ENCODE measurements at regions not wholly inside any gene's neighbourhood (a gene's known extent, or its start where the extent isn't known, plus 50 kb on each side); places are given as distances from the start of the nearest gene placed in this dataset.
"Not testable (repeated sequence)": the region's sequence is repeated elsewhere in the genome, so short reads cannot be mapped to it uniquely, and the experiment has no call there.

DNA sequence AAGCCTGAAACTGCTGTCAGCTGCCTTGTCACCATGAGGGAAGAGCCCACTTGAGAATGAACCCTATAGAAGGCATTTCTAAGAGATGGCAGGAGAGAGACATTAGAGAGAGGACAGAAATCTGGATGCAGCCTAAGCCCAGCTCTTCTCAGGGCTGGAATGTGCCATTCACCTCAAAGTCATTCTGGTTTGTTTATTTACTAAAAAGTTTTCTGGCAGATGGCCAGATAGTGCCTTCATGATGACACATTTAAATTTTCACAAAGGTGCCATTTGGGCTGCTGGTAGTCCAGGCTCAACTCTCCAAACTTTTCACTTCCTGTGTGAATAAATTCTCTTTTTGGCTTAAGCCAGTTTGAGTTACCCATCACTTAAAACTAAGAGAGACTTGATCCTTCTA lies 144.6 kb upstream of the ZNF366 start:
- no peak for DNase-seq (ENCODE audit: low read depth in 3 of 3)

DNA sequence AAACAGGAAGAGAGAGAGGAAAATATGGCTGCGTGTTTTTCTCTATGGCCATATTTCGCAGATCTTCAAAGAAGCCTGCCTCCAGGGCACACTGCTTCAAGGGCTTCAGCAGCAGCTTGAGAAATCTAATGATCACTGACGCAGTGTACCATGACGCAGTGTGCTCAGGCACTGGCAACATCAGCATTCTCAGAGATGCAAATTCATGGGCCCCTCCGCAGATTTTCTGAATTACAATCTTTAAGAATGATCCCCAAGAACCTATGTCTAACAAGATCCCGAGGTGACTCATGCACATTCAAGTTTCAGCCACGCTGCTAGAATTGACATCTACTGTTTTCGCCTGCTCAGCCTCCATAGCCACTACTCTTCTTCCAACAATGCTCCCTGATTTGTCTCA lies 143.9 kb upstream of the ZNF366 start:
- DNase-seq (ENCODE audit: low read depth in 3 of 3), result no peak

DNA sequence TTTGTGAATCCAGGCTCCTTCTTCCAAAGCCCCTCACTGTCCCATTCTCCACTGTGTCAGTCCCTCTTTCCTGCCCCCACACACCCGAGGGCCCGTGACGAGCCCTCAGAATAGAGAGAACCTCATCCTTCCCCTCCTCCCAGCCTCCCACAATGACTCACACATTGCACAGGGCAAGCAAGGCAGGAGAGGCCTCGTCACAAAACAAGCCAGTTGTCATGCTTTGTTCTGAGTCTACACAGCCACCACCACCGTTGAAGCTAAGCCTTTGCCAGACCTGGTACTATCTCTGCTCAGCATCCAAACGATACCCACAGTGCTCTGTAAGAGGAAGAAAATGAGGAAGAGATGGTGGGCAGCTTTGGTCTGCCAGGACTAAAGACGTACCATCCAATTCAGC lies 142.2 kb upstream of the ZNF366 start:
- DNase-seq (ENCODE audit: low read depth in 3 of 3), result no peak

DNA sequence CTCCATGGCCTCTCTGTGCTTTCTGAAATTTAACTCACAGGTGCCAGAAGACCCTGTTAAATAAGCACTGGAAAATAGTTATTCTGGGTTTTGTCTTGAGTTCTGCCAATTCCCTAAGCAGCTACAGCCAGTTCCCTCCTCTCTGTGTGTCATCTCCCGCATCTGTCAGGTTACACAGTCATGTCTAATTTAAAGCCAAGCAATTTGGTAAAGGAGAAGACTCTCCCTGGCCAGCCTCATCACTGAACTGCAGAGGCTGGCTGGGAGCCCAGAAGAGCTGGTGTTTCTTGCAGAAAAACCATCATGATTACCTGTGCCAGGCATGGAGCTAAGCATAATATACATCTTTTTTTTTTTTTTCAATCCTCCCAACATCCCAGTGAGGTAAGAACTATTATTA lies 141.3 kb upstream of the ZNF366 start:
- DNase-seq (ENCODE audit: low read depth in 3 of 3), result no peak

DNA sequence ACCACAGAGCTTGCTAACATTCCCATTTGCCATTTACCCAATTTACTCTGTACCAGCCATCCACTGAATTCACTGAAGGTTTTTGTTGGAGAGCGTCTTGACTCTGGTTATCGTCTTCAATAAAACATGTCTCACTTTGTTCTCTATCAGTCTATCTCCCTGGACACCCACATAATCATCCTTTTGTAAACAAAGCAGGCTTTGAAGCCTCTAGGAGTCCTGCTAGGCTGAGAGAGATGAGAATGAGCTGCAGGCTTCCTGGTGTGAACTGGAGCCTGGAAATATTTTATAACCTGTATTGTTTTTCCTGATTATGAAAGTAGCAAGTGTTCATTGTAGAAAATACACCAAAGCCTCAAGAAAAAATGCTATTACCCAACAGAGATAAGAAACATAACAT lies 140.6 kb upstream of the ZNF366 start:
- no peak for DNase-seq (ENCODE audit: low read depth in 3 of 3)

DNA sequence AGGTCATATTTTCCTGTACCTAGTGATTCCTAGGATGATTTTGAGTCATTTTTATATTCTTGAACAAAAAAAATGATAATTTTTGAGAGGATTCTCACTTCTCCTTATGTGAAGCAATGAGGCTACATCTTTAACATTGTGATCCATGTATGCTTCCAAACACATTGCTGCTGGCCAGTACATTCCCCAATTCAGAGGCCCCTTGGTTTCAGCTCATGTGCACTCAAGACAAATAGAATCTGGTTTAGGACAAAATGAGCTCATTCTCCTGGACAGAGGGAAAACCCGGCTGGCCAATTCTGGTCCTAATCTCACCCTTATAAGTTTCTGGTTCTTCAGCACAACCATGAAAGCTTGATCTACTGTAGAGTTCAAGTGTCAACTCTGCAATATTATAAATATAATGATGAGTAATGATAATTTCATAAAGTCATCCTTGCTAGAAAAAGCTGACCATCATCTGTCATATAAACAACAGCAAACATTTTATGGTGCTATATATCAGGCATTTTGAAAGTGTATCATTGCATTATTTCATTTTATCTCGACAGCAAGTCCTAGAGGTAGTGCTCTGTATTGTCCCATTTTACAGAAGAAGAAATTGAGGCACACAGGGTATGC lies 139.1 kb upstream of the ZNF366 start:
- DNase-seq (ENCODE audit: low read depth in 3 of 3), result no peak

DNA sequence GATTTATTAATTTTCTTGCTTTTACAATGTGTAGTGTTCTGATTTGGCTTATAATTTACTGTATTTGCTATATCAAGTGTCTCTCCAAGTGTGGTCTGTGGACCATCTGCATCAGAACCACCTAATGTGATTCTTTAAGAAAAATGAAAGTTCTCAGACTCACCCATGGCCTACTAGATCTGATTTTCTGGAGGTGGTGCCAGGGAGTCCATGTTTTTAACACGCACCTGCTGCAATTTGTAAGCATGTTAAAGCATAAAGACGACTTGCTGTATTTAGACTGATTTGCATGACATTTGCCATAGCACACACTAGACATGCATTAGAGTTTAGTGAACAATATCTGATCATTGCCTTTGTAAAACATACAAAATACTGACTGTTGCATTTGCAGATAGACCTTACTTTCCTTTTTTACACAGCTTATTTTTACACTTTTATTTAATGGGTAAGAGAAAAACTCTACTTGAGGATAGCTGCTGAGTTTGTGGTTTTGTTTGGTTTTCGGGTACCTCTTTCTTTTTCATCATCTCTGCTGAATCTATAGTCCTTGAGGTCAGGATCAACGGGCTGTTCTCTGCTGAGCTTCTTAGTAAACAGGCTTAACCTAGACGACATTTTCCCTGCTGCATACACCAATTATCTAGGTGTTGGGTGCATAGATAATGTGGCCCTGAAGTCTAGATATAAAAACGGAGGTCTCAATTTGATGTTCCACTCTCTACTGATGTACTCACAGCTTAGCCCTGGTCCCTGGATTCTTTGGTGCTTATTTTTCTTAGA lies 138.0 kb upstream of the ZNF366 start:
- no peak for DNase-seq (ENCODE audit: low read depth in 3 of 3)

DNA sequence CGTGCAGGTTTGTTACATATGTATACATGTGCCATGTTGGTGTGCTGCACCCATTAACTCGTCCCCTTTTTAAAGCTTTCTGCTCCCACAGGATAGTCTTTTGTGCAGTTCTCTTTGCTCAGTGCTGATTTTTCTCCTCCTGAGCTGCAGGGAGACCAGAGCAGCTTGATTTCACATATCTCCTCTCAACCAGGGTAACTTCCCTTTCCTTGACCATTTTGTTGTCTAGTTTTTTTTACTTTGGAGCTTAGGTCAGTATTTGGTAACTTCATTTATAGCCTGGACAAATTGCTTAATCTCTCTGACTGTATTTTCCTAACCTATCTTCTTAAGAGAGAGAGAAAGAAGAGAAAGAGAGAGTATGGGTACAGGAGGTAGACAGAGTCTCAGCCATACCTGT lies 137.1 kb upstream of the ZNF366 start:
- DNase-seq (ENCODE audit: low read depth in 3 of 3), result no peak

DNA sequence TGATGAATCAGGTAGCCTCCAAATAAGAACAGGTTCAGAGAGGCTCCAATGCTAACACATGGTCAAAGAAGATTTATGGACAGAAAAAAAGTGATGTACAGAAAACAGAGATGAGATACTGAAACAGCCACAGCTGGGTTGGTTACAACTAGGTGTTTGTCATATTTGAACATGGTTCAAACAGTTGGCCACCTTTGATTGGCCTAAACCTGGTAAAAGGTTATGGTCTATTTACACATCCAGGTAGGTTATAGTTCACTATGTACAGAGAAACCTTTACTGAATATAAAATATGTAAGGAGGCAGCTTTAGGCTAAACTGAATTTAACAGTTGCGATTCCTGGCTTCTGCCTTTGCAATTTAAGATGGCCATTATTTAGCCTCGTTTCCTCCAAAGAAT lies 134.0 kb upstream of the ZNF366 start:
- no peak for DNase-seq (ENCODE audit: low read depth in 3 of 3)

DNA sequence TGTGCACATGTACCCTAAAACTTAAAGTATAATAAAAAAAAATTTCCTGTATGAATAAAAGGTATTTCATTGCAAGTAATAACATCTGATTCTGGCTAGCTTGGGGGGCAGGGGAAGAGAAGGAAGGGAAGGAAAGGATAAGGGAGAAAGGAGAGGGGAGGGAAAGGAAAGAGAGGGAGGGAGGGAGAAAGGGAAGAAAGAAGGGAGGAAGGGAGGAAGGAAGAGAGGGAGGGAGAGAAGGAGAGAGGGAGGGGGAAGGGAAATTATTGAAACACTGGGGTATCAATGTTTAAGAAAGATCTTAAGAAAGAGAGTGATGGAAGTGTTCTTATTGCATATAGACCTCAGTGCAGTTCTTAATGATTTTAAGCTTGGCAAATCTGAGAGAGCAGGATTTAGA lies 129.8 kb upstream of the ZNF366 start:
- DNase-seq (ENCODE audit: low read depth in 3 of 3), result no peak

DNA sequence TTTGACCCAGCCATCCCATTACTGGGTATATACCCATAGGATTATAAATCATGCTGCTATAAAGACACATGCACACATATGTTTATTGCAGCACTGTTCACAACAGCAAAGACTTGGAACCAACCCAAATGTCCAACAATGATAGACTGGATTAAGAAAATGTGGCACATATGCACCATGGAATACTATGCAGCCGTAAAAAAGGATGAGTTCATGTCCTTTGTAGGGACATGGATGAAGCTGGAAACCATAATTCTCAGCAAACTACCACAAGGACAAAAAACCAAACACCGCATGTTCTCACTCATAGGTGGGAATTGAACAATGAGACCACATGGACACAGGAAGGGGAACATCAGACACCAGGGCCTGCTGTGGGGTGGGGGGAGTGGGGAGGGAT lies 129.4 kb upstream of the ZNF366 start:
- DNase-seq (ENCODE audit: low read depth in 3 of 3), result not testable (repeated sequence)

DNA sequence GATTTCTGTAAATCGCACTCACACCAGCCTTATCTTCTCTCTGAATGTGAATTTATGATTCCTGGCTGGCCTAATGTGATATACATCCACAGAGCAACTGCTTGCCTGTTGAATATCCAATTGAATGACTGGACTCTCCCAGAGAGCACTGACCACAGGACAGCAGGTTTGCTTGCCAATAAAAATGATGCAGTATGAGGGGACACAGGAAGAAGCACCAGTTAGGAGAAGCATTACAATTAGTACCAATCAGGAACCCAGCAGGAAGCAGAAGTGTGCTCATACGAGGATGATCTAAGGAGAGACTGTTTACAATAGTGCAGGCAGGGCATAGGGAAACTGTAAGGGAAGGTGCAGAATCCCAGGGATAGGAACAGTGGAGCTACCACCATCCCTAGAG lies 127.2 kb upstream of the ZNF366 start:
- no peak for DNase-seq (ENCODE audit: low read depth in 3 of 3)

DNA sequence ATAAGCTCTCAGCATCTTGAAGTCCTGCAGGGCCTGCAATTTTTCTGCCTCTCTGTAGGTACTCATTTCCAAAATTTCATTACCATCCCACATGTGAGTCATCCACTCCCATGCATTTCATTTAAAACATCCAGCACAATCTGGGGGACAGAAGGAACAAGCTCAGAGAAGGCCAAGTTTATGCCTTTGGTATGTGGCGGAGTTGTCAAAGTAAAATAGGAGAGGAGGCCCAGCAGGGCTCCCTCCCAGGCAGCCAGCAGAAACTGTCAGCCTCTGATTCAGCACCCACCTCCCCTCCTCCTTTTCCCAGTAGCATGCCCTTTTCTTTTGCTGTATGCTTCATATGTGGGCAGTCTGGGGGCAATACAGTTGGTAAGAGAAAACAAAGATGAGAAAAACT lies 126.4 kb upstream of the ZNF366 start:
- no peak for DNase-seq (ENCODE audit: low read depth in 3 of 3)

DNA sequence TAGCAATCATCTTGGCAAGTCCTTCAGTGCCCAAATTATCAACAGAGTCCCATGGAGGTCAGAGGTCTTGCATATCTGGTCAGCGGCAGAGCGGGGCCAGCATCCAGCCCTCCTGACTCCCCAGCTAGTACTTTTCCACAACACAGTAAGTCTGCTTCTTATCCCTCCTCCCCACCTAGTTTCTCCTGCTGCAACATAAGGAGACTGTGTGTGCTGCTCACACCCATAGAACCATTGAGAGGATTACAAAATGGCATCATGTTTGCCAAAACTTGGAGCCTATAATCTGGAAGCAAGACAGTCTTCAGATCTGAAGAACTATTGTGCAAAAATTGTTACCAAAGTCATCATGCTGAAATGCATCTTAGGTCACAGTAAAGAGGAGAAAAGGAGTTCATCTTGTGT lies 125.8 kb upstream of the ZNF366 start:
- no peak for DNase-seq (ENCODE audit: low read depth in 3 of 3)

DNA sequence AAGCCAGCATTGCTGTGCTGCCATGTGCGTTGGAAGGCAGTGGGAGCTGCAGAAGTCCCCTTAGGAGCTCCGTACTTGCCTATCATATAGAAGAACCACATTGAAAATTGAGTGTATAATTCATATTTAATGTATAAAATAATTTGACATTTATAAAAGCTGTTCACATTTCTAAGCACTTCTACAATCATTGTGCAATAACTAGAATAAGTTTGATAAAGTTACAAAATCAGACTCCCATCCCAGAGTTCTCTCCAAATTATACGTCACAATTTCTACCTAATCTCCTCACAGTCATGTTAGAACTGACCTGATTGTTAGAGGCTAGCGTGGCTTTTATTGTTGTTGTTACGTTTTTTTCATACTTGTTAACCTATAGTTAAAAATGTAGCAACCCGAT lies 123.5 kb upstream of the ZNF366 start:
- no peak for DNase-seq (ENCODE audit: low read depth in 3 of 3)

DNA sequence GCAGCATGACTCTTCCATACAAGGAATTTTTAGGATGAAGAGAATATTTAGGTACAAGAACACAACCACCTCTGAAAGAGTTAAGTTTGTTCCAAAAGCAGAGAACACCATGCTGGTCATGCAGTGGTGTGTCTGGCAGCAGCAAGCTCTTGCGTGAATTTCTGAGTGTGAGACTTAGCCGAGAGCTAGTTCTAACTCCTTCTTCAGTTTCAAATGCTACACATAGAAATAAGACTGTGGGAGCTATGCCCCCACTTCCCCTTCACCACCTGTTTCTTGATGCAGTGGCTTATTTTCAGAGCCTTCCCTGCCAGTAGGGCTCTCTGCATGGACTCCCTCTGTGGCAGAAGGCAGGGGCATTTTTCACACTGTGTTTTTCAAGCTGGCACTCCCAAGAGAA lies 122.9 kb upstream of the ZNF366 start:
- no peak for DNase-seq (ENCODE audit: low read depth in 3 of 3)

DNA sequence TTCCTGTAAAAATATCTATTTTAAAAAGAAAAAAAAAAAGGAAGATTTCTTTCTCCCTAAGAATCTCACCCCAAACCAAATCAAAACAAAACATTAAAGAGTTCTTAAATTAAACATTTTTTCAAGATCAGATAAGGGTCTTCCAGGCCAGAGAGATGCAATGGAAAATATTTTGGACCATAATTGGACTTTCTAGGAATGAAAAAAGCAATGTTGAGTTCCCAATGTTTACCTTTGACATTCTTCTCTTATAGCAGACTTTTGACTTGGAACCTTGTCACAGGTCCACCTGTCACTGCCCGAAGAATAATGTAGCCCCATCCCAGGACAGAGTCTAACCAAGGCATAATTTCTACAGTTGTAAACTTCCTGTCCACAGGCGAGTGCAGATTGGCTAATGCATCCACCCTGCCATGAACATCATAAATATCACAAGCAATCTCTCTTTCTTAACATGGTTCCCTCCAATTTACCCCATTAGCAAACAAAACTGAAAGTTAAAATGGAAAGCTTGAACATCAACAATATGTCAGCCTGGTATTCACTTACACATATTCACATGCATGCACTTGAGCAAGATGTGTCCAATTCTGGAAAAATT lies 121.7 kb upstream of the ZNF366 start:
- DNase-seq (ENCODE audit: low read depth in 3 of 3), result no peak

DNA sequence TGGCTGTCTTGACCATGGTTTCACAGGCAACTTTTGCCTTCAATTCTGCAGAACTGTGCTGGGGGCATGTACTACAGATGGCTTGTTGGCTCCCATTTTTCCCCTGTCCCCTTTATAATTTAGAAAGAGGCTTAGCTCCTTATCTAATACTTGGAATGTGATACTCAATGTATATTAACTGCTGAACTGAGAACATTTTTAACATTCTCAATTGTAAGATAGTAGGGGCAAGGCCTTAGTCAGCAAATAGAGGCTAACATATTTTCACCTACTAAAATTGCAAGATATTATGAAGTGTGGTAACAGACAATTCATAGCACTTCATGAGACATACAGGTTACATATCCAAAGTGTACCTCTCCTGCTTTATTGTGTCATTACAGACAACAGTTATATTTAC lies 118.1 kb upstream of the ZNF366 start:
- DNase-seq (ENCODE audit: low read depth in 3 of 3), result no peak

DNA sequence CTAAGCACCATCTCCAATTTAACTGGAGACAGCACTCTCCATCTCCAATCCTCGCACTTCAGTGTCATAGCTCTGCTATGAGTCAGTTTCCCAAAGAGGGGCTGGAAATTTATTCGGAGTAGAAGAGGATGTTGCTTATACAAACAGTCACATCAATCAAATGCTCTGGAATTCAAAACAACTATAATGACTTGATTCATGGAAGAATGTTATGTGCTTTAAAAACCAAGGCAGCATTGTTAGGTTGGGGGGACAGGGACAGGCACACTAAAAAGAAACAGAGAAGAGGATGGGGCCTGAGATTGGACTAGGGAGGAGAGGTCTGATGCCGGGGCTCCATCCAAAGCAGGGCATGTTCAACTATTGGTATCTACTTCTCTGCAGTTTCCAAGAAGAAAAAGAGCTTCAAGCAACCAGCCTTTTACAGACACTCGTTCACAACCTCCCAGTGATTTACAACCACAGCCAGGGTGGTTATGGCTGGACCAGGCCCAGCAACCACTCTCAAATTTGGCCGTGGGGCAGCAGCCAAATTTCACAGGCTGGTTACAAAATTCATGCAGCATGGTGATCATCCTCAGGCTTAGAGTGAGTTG lies 117.5 kb upstream of the ZNF366 start:
- DNase-seq (ENCODE audit: low read depth in 3 of 3), result no peak

DNA sequence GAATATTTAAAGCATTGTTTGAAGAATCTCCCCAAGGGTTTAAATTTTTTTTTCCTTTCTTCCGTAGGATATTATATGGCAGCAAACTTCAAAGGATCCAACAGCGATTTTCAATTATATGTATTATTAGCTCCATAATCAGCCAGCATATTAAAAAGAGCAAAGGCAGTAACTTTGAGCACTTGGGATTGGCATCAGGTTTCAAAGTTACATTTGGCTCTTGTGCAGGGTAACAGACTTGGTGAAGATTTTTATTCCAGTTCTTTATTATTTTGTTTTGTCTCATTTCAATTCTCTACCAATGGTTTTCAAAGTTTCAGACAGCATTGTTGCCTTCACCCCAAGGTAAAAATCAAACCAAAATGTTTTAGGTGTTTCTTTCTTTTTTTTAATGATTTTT lies 116.7 kb upstream of the ZNF366 start:
- DNase-seq (ENCODE audit: low read depth in 3 of 3), result no peak

DNA sequence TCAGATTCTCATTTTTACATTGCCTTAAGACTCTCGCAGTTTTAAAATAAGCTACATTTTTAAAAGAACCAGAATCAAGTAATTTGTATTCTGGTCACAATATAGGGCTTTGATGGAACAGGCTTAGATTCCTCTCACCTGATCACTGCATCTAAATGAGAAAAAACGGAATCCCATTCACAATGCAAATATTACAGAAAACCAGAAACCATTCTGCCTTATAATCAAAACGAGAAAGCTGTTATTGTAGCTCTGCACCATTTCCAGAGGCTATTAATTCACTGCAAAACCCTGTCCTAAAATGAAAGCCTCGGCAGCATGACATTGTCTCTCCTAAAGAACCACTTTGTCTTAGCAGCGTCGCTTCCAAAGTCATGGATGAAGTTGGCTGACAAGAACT lies 116.1 kb upstream of the ZNF366 start:
- no peak for DNase-seq (ENCODE audit: low read depth in 3 of 3)

DNA sequence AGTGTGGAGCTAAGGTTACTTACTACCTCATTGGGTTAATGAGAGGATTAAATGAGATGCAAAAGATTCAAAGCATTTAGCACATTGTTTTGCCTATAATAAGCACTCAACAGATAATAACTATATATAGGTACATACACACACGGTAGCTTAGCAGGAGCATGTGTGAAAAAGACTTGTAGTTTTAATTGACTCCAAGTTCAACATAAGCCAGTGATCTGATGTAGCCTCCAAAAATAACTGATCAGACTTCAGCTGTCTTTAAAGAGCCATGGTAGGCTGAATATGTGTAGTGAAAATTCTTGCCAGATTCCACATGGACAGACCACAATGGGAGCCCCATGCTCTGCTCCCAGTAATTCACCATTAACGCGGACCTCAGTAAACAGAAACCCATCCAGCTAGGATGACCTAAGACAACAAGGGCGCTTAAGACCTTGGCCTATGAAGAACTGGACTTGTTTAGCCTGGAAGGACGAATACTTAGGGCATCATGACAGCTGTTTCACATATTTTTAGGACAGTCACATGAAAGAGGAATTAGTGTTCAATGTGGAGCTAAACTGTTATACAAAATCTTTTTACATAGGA lies 115.1 kb upstream of the ZNF366 start:
- DNase-seq (ENCODE audit: low read depth in 3 of 3), result no peak

DNA sequence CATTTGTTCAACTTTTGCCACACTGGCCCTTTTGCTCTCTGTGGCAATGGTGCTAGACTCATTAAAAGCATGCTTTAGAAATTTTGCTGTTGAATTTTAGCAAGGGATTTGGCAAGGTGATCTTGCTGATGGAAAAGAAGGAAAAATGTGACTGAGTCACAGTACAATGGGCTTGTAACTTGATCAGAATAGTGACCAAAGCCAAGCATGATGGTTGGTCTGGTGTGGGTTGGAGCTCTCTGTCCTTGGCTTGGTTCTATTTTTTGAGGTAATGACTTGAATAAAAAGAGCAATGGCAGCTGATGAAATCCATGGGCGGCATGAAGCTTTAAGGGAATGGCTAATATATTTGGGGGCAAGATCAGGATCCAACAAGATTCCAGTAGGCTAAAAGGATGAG lies 114.4 kb upstream of the ZNF366 start:
- no peak for DNase-seq (ENCODE audit: low read depth in 3 of 3)
